PFSK-1 (cell line): ENCODE measurements at regions not wholly inside any gene's neighbourhood (a gene's known extent, or its start where the extent isn't known, plus 50 kb on each side); places are given as distances from the start of the nearest gene placed in this dataset.

Experiments
- FOXP2 ChIP-seq: optimal IDR thresholded peaks from 2 replicates; pipeline ENCODE3; 2011; ENCODE audit warnings: borderline replicate concordance, control low read depth, inconsistent platforms; ENCODE audit not compliant: insufficient read depth; ENCODE audit errors: extremely low read length, extremely low read depth
- POLR2AphosphoS5 ChIP-seq: IDR thresholded peaks from 2 replicates; pipeline ENCODE4 v1.6.1; 2012; ENCODE audit warnings: low read depth, mild to moderate bottlenecking, control low read depth, low read length, moderate library complexity
- SIN3A ChIP-seq: IDR thresholded peaks from 2 replicates; pipeline ENCODE4 v1.6.1; 2012; ENCODE audit warnings: mild to moderate bottlenecking, low read length, moderate library complexity, borderline replicate concordance; ENCODE audit not compliant: insufficient read depth
- TAF1 ChIP-seq: IDR thresholded peaks from 2 replicates; pipeline ENCODE4 v1.6.1; 2012; ENCODE audit warnings: low read length, control low read depth, borderline replicate concordance; ENCODE audit not compliant: insufficient read depth
- TF ChIP-seq, protein P1 (sequence below), 2 experiments: IDR thresholded peaks; 2 replicates each; pipeline versions ENCODE4 v1.6.1 to v1.8.0; 2011 to 2012; ENCODE audit warnings: low read depth in 2 of 2, low read length in 2 of 2, control low read depth in 1 of 2, inconsistent platforms in 1 of 2, mild to moderate bottlenecking in 1 of 2, moderate library complexity in 1 of 2; ENCODE audit not compliant: insufficient read depth in 1 of 2

DNA sequence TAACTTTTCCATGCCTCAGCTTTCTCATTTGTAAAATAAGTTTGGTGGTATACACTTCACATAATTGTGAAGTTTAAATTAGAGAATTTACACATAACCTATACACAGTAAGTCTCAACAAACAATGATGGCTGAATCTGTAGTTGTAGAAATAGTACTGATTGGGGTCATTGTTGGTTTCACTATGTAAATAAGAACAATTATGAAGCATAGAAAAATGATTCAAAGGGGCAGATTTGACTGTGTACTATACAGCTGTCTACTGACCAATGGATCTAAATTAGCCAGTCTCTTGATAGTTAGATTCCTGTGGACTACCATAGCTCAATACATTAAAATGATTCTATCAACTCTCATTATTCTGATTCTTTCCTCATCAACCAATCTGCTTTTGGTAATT lies 181.1 kb upstream of the STXBP5 start:
- no peak for TF ChIP-seq TAF1
- TF ChIP-seq POLR2AphosphoS5, result no peak
- TF ChIP-seq SIN3A, result no peak
- no peak for TF ChIP-seq FOXP2
- TF ChIP-seq, protein P1, sequence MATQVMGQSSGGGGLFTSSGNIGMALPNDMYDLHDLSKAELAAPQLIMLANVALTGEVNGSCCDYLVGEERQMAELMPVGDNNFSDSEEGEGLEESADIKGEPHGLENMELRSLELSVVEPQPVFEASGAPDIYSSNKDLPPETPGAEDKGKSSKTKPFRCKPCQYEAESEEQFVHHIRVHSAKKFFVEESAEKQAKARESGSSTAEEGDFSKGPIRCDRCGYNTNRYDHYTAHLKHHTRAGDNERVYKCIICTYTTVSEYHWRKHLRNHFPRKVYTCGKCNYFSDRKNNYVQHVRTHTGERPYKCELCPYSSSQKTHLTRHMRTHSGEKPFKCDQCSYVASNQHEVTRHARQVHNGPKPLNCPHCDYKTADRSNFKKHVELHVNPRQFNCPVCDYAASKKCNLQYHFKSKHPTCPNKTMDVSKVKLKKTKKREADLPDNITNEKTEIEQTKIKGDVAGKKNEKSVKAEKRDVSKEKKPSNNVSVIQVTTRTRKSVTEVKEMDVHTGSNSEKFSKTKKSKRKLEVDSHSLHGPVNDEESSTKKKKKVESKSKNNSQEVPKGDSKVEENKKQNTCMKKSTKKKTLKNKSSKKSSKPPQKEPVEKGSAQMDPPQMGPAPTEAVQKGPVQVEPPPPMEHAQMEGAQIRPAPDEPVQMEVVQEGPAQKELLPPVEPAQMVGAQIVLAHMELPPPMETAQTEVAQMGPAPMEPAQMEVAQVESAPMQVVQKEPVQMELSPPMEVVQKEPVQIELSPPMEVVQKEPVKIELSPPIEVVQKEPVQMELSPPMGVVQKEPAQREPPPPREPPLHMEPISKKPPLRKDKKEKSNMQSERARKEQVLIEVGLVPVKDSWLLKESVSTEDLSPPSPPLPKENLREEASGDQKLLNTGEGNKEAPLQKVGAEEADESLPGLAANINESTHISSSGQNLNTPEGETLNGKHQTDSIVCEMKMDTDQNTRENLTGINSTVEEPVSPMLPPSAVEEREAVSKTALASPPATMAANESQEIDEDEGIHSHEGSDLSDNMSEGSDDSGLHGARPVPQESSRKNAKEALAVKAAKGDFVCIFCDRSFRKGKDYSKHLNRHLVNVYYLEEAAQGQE (IDR thresholded peaks at IDR 0.05; ENCODE audit: insufficient read depth in 1 of 2, low read depth in 2 of 2, low read length in 2 of 2), result no peak
